Astrocyte of the spinal cord (primary cell): ENCODE measurements at regions not wholly inside any gene's neighbourhood (a gene's known extent, or its start where the extent isn't known, plus 50 kb on each side); places are given as distances from the start of the nearest gene placed in this dataset.
"Not testable (repeated sequence)": the region's sequence is repeated elsewhere in the genome, so short reads cannot be mapped to it uniquely, and the experiment has no call there.

Source experiments
- DNase-seq: peaks from one replicate; pipeline ENCODE4 v3.0.0; 2011; ENCODE audit warnings: low read depth, low spot score
- H3K4me3 ChIP-seq: 2 replicates; pipeline ENCODE4 v1.5.1; 2011; ENCODE audit warnings: low read depth, mild to moderate bottlenecking, low read length, moderate library complexity
- CTCF ChIP-seq: IDR thresholded peaks from 2 replicates; pipeline ENCODE4 v1.5.1; 2012; ENCODE audit warnings: low read depth, mild to moderate bottlenecking, low read length, inconsistent platforms
- in situ Hi-C: cut with HindIII; loops from 2 replicates; pipeline ENCODE4 v1.10.0; 2017; ENCODE audit warnings: low sequenced_read_pairs

- in situ Hi-C loops: no loop called here
- DNase-seq: peak; percentile 18
- no peak for TF ChIP-seq CTCF
- no peak overlapping the region for H3K4me3 ChIP-seq
Measured at GRCh38 chr5:163867738-163868137, 362.3 kb downstream of the MAT2B start.

GRCh38 chr5:163869581-163869980, 364.2 kb downstream of the MAT2B start:
- no peak for TF ChIP-seq CTCF
- in situ Hi-C loops: no loop called here
- no peak overlapping the region for H3K4me3 ChIP-seq
- DNase-seq: no peak

GRCh38 chr5:163870441-163870840, 365.0 kb downstream of the MAT2B start:
- no peak for TF ChIP-seq CTCF
- no peak for DNase-seq
- in situ Hi-C loops: no loop called here
- no peak overlapping the region for H3K4me3 ChIP-seq

- in situ Hi-C loops: no loop called here
- no peak for TF ChIP-seq CTCF
- no peak overlapping the region for H3K4me3 ChIP-seq
- no peak for DNase-seq
Measured at GRCh38 chr5:163874431-163874830, 369.0 kb downstream of the MAT2B start.

GRCh38 chr5:163874912-163875311, 369.5 kb downstream of the MAT2B start:
- DNase-seq, H3K4me3 ChIP-seq, in situ Hi-C loops: not testable (repeated sequence)

GRCh38 chr5:163877865-163878264, 372.4 kb downstream of the MAT2B start:
- TF ChIP-seq CTCF: no peak
- no peak overlapping the region for H3K4me3 ChIP-seq
- DNase-seq: no peak
- in situ Hi-C loops: no loop called here

GRCh38 chr5:163878490-163878889, 373.1 kb downstream of the MAT2B start:
- no peak for TF ChIP-seq CTCF
- no peak for DNase-seq
- H3K4me3 ChIP-seq: no peak overlapping the region
- in situ Hi-C loops: no loop called here
